OCI-LY7 (cell line): ENCODE measurements at regions not wholly inside any gene's neighbourhood (a gene's known extent, or its start where the extent isn't known, plus 50 kb on each side); places are given as distances from the start of the nearest gene placed in this dataset.

Experiments used
- BruUV-seq: library from RNA; stranded (reverse); fragments of 400-500 nt; replicated peaks from 2 replicates; lab custom pipeline; 2021; lab: Mats Ljungman, UMichigan
- CTCF ChIA-PET: fragments of 300-600 bp; sonication (Branson Sonifier 250); formaldehyde crosslinking; loops from one replicate; lab custom pipeline; 2022; ENCODE audit warnings: antibody characterized with exemption; ENCODE audit not compliant: unreplicated experiment; lab: Charles Lee
- POLR2A ChIA-PET: fragments of 300-600 bp; sonication (Branson Sonifier 250); formaldehyde crosslinking; loops from one replicate; lab custom pipeline; 2022; ENCODE audit warnings: antibody characterized with exemption; lab: Charles Lee
- DNase-seq: peaks from one replicate; pipeline ENCODE4 v3.0.0-alpha.2; 2015; ENCODE audit warnings: low spot score
- H2AFZ ChIP-seq: fragments of 200-600 bp; sonication (generic), shearing (Covaris generic); 2 replicates; pipeline ENCODE4 v1.6.1; 2014; ENCODE audit warnings: mild to moderate bottlenecking, antibody characterized with exemption, low read length, moderate library complexity
- H3K27ac ChIP-seq: fragments of 200-600 bp; sonication (generic); 2 replicates; pipeline ENCODE4 v1.5.1; 2014; ENCODE audit warnings: mixed run types, low read depth, mild to moderate bottlenecking, moderate library complexity, low read length, inconsistent platforms; ENCODE audit not compliant: poor library complexity, severe bottlenecking
- H3K36me3 ChIP-seq: fragments of 200-600 bp; sonication (generic); 2 replicates; pipeline ENCODE4 v1.6.1; 2014; ENCODE audit warnings: mild to moderate bottlenecking, antibody characterized with exemption, low read length, moderate library complexity, mixed read lengths; ENCODE audit not compliant: insufficient read depth
- H3K4me1 ChIP-seq: fragments of 200-600 bp; sonication (generic); 2 replicates; pipeline ENCODE4 v1.5.1; 2014; ENCODE audit warnings: mild to moderate bottlenecking, low read length; ENCODE audit not compliant: insufficient read depth, poor library complexity, severe bottlenecking
- H3K4me2 ChIP-seq: fragments of 200-600 bp; sonication (generic); 2 replicates; pipeline ENCODE4 v1.6.1; 2014; ENCODE audit warnings: mild to moderate bottlenecking, low read length
- H3K4me3 ChIP-seq: fragments of 200-600 bp; sonication (generic); 2 replicates; pipeline ENCODE4 v1.5.1; 2014; ENCODE audit warnings: mild to moderate bottlenecking, low read depth, low read length; ENCODE audit not compliant: poor library complexity, severe bottlenecking
- H3K79me2 ChIP-seq: fragments of 200-600 bp; sonication (generic); 2 replicates; pipeline ENCODE4 v1.6.1; 2016; ENCODE audit warnings: low read depth, mild to moderate bottlenecking, low read length, moderate library complexity, mixed read lengths; ENCODE audit not compliant: insufficient read depth
- H3K9me2 ChIP-seq: fragments of 200-600 bp; sonication (generic); 2 replicates; pipeline ENCODE4 v1.6.1; 2016; ENCODE audit warnings: mild to moderate bottlenecking, low read length, mixed read lengths; ENCODE audit not compliant: insufficient read depth
- H3K9me3 ChIP-seq: fragments of 200-600 bp; sonication (generic); 2 replicates; pipeline ENCODE4 v1.6.1; 2014; ENCODE audit warnings: mild to moderate bottlenecking, mixed run types, low read length, mixed read lengths
- H4K20me1 ChIP-seq: fragments of 200-600 bp; sonication (generic); 2 replicates; pipeline ENCODE4 v1.6.1; 2014; ENCODE audit warnings: mild to moderate bottlenecking, antibody characterized with exemption, low read length, moderate library complexity, mixed read lengths; ENCODE audit not compliant: insufficient read depth
- CTCF ChIP-seq: fragments of 200-600 bp; sonication (generic); conservative IDR thresholded peaks from 2 replicates; pipeline ENCODE4 v1.5.1; 2014; ENCODE audit warnings: mild to moderate bottlenecking, antibody characterized with exemption, low read length, moderate library complexity, mixed read lengths
- EZH2phosphoT487 ChIP-seq: fragments of 200-600 bp; sonication (generic); IDR thresholded peaks from 2 replicates; pipeline ENCODE4 v1.6.1; 2018; ENCODE audit warnings: low read depth, borderline replicate concordance, mild to moderate bottlenecking, mixed run types, antibody characterized with exemption, low read length, moderate library complexity, mixed read lengths
- intact Hi-C: fragments of 100-400 bp; cut with micrococcal nuclease; formaldehyde crosslinking; loops from one replicate; pipeline ENCODE4 v1.10.0; 2022; ENCODE audit not compliant: unreplicated experiment

- Histone ChIP-seq H3K4me2 (no peak overlapping the region), H3K4me1 (no peaks in the 10 kb centered on the region), H2AFZ (no peak overlapping the region), H3K4me3 (no peak overlapping the region), H3K27ac (no peak overlapping the region), H3K9me2 (no peaks in the 10 kb centered on the region), H3K36me3 (no peaks in the 10 kb centered on the region), H4K20me1 (no peaks in the 10 kb centered on the region), H3K79me2 (no peaks in the 10 kb centered on the region), H3K9me3 (no peaks in the 10 kb centered on the region)
- DNase-seq, result no peak
- POLR2A ChIA-PET, result no interaction called here
- TF ChIP-seq EZH2phosphoT487, result no peak
- TF ChIP-seq CTCF, result no peak
- CTCF ChIA-PET, result no interaction called here
- no TSS peak for BruUV-seq
- intact Hi-C loops, result no loop called here
Observed at GRCh38 chr1:29954591-29954990, 718.3 kb downstream of the PTPRU start.

GRCh38 chr1:29953961-29954360, 717.6 kb downstream of the PTPRU start:
- Histone ChIP-seq H3K4me3 (no peak overlapping the region), H3K27ac (no peak overlapping the region), H2AFZ (no peak overlapping the region), H3K36me3 (no peaks in the 10 kb centered on the region), H3K79me2 (no peaks in the 10 kb centered on the region), H3K4me1 (no peaks in the 10 kb centered on the region), H3K9me3 (no peaks in the 10 kb centered on the region), H3K9me2 (no peaks in the 10 kb centered on the region), H4K20me1 (no peaks in the 10 kb centered on the region), H3K4me2 (no peak overlapping the region)
- ChIA-PET POLR2A (no interaction called here), CTCF (no interaction called here)
- intact Hi-C loops, result no loop called here
- DNase-seq, result no peak
- no TSS peak for BruUV-seq
- TF ChIP-seq EZH2phosphoT487, result no peak
- TF ChIP-seq CTCF, result no peak

GRCh38 chr1:29949676-29950075, 713.4 kb downstream of the PTPRU start:
- H3K4me3 ChIP-seq, result no peak overlapping the region
- no peaks in the 10 kb centered on the region for H3K79me2 ChIP-seq
- intact Hi-C loops, result no loop called here
- H3K4me2 ChIP-seq, result no peak overlapping the region
- CTCF ChIA-PET, result no interaction called here
- no peak for DNase-seq
- H3K4me1 ChIP-seq, result no peaks in the 10 kb centered on the region
- H4K20me1 ChIP-seq, result no peaks in the 10 kb centered on the region
- TF ChIP-seq EZH2phosphoT487 (no peak), CTCF (no peak)
- BruUV-seq, result no TSS peak
- H3K27ac ChIP-seq, result no peak overlapping the region
- POLR2A ChIA-PET, result no interaction called here
- H3K36me3 ChIP-seq, result no peaks in the 10 kb centered on the region
- H2AFZ ChIP-seq, result no peak overlapping the region
- H3K9me2 ChIP-seq, result no peaks in the 10 kb centered on the region
- H3K9me3 ChIP-seq, result no peaks in the 10 kb centered on the region
